Mammary epithelial cell (primary cell): ENCODE measurements at regions not wholly inside any gene's neighbourhood (a gene's known extent, or its start where the extent isn't known, plus 50 kb on each side); places are given as distances from the start of the nearest gene placed in this dataset.

Experiments
- EZH2 ChIP-seq: IDR thresholded peaks from 2 replicates; pipeline ENCODE4 v1.6.1; 2012; ENCODE audit warnings: low read length, inconsistent platforms, borderline replicate concordance
- TF ChIP-seq, protein P1 (sequence below), 2 donors: IDR thresholded peaks in 1 of 2; conservative IDR thresholded peaks in 1 of 2; 2 replicates each; pipeline ENCODE4 v1.5.1; 2011 to 2012; ENCODE audit warnings: inconsistent platforms in 2 of 2, low read length in 2 of 2, mild to moderate bottlenecking in 2 of 2, control low read depth in 1 of 2, low read depth in 1 of 2; ENCODE audit not compliant: insufficient read depth in 1 of 2; ENCODE audit errors: extremely low read depth in 1 of 2

DNA sequence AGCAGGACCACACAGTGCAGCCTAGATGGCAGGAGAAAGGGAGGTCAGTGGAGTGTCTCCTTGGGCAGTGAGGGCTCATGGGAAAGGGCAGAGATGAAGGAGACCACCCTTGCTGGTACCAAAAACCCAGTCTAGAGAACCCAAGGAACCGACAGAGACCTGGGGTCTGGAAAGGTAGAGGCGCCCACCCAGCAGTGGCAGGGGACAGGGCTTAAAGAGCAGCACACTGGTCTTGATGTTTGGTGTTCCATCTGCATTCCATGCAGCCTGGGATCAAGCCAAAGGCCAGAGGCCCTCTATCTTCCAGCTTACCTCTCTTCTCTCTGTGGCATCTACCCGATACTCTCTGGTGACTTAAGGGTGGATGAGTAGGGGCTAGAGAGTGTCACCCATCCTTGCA is 127.5 kb downstream of the PJA1 start:
- TF ChIP-seq, protein P1, sequence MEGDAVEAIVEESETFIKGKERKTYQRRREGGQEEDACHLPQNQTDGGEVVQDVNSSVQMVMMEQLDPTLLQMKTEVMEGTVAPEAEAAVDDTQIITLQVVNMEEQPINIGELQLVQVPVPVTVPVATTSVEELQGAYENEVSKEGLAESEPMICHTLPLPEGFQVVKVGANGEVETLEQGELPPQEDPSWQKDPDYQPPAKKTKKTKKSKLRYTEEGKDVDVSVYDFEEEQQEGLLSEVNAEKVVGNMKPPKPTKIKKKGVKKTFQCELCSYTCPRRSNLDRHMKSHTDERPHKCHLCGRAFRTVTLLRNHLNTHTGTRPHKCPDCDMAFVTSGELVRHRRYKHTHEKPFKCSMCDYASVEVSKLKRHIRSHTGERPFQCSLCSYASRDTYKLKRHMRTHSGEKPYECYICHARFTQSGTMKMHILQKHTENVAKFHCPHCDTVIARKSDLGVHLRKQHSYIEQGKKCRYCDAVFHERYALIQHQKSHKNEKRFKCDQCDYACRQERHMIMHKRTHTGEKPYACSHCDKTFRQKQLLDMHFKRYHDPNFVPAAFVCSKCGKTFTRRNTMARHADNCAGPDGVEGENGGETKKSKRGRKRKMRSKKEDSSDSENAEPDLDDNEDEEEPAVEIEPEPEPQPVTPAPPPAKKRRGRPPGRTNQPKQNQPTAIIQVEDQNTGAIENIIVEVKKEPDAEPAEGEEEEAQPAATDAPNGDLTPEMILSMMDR (conservative IDR thresholded peaks at IDR 0.05 in 1 of 2, IDR thresholded peaks at IDR 0.05 in 1 of 2; ENCODE audit: extremely low read depth in 1 of 2, insufficient read depth in 1 of 2, low read depth in 1 of 2, low read length in 2 of 2) = no peak
- TF ChIP-seq EZH2 = no peak
